ENCODE measurements at regions not wholly inside any gene's neighbourhood (a gene's known extent, or its start where the extent isn't known, plus 50 kb on each side); places are given as distances from the start of the nearest gene placed in this dataset.

- no peak for DNase-seq
- H3K36me3 ChIP-seq (replicated peaks; ENCODE audit: insufficient read depth, low read length), result no peaks in the 10 kb centered on the region
- H2AFZ ChIP-seq (ENCODE audit: low read length), result no peak overlapping the region
- no peak overlapping the region for H3K4me2 ChIP-seq (ENCODE audit: low read depth, low read length)
- H3F3A ChIP-seq (ENCODE audit: insufficient read depth, low read length), result no peaks in the 10 kb centered on the region
- no peak overlapping the region for H3K4me3 ChIP-seq (ENCODE audit: low read length)
- no peaks in the 10 kb centered on the region for H3K9me2 ChIP-seq (replicated peaks; ENCODE audit: insufficient read depth, low read length)
- H3K4me1 ChIP-seq (ENCODE audit: low read length), result no peaks in the 10 kb centered on the region
- no peak overlapping the region for H3K9ac ChIP-seq (ENCODE audit: low read length)
- TF ChIP-seq EZH2phosphoT487 (IDR thresholded peaks at IDR 0.05; ENCODE audit: low read length) (no peak), EZH2 (optimal IDR thresholded peaks at IDR 0.05; ENCODE audit: low read depth, low read length) (no peak)
- H3K79me2 ChIP-seq (ENCODE audit: low read length), result no peaks in the 10 kb centered on the region
- H3K9me3 ChIP-seq (replicated peaks; ENCODE audit: insufficient read depth, low read length), result no peaks in the 10 kb centered on the region
- H3K27ac ChIP-seq (ENCODE audit: low read length), result no peak overlapping the region
- H4K20me1 ChIP-seq (ENCODE audit: insufficient read depth, low read length), result no peaks in the 10 kb centered on the region
- H3K27me3 ChIP-seq (replicated peaks; ENCODE audit: insufficient read depth, low read length), result no peaks in the 10 kb centered on the region
Observed at GRCh38 chr6:127030836-127031235, 87.6 kb upstream of the RSPO3 start.

DNA sequence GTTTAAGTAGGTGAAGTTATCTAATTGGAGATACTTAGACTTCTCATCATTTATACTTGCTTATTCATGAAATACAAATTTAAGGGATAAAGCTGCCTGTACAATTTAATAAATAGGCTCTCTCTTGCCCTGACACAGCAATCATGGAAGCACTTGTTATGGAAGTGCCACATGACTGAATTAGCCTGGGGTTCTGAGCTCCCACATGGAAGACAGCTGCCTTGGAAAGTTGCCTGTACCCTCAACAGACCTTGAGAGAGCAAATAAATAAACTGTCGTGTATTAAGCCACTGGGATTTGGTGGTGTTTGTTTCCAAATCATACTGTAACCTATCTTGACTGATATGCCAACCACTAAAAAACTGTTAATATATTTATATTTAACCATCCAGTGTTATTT is 87.0 kb upstream of the RSPO3 start:
- TF ChIP-seq EZH2 (optimal IDR thresholded peaks at IDR 0.05; ENCODE audit: low read depth, low read length), result no peak
- TF ChIP-seq CTCF (IDR thresholded peaks at IDR 0.05; ENCODE audit: low read length), result no peak
- no peak for TF ChIP-seq EZH2phosphoT487 (IDR thresholded peaks at IDR 0.05; ENCODE audit: low read length)
- Histone ChIP-seq H3K27me3 (replicated peaks; ENCODE audit: insufficient read depth, low read length) (no peaks in the 10 kb centered on the region), H2AFZ (ENCODE audit: low read length) (no peak overlapping the region), H3K4me3 (ENCODE audit: low read length) (no peak overlapping the region), H4K20me1 (ENCODE audit: insufficient read depth, low read length) (no peaks in the 10 kb centered on the region), H3K9me3 (replicated peaks; ENCODE audit: insufficient read depth, low read length) (no peaks in the 10 kb centered on the region), H3K4me1 (ENCODE audit: low read length) (no peaks in the 10 kb centered on the region), H3K27ac (ENCODE audit: low read length) (no peak overlapping the region), H3K9ac (ENCODE audit: low read length) (no peak overlapping the region), H3K36me3 (replicated peaks; ENCODE audit: insufficient read depth, low read length) (no peaks in the 10 kb centered on the region), H3K9me2 (replicated peaks; ENCODE audit: insufficient read depth, low read length) (no peaks in the 10 kb centered on the region), H3K79me2 (ENCODE audit: low read length) (no peaks in the 10 kb centered on the region), H3F3A (ENCODE audit: insufficient read depth, low read length) (no peaks in the 10 kb centered on the region), H3K4me2 (ENCODE audit: low read depth, low read length) (no peak overlapping the region)
- DNase-seq, result no peak

DNA sequence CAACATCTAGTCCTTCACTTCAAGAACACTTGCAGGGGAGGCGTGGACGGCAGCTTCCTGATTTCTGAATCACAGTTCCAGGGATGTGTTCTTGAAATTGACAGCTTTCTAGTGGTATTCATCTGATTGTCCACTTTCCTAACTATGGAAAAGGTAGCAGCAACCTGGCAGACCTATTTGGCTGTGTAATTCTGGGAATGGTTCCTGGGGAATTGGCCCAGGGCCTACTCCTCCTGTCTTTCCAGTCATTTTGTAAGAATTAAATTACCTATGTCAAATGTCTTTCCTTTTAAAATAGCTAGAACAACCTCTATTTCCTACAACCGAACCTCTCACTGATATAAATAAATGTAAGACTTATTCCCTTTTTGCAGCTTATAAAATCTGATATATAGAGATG is 85.5 kb upstream of the RSPO3 start:
- no peaks in the 10 kb centered on the region for H3K79me2 ChIP-seq (ENCODE audit: low read length)
- no peak overlapping the region for H2AFZ ChIP-seq (ENCODE audit: low read length)
- H3K27ac ChIP-seq (ENCODE audit: low read length), result no peak overlapping the region
- H3K4me3 ChIP-seq (ENCODE audit: low read length), result no peak overlapping the region
- H3K9me2 ChIP-seq (replicated peaks; ENCODE audit: insufficient read depth, low read length), result no peaks in the 10 kb centered on the region
- H3K9ac ChIP-seq (ENCODE audit: low read length), result no peak overlapping the region
- H4K20me1 ChIP-seq (ENCODE audit: insufficient read depth, low read length), result no peaks in the 10 kb centered on the region
- no peaks in the 10 kb centered on the region for H3K4me1 ChIP-seq (ENCODE audit: low read length)
- no peak overlapping the region for H3K4me2 ChIP-seq (ENCODE audit: low read depth, low read length)
- no peaks in the 10 kb centered on the region for H3K9me3 ChIP-seq (replicated peaks; ENCODE audit: insufficient read depth, low read length)
- no peak for DNase-seq
- H3K36me3 ChIP-seq (replicated peaks; ENCODE audit: insufficient read depth, low read length), result no peaks in the 10 kb centered on the region
- no peaks in the 10 kb centered on the region for H3K27me3 ChIP-seq (replicated peaks; ENCODE audit: insufficient read depth, low read length)
- no peak for TF ChIP-seq EZH2 (optimal IDR thresholded peaks at IDR 0.05; ENCODE audit: low read depth, low read length)
- no peak for TF ChIP-seq EZH2phosphoT487 (IDR thresholded peaks at IDR 0.05; ENCODE audit: low read length)
- no peak for TF ChIP-seq CTCF (IDR thresholded peaks at IDR 0.05; ENCODE audit: low read length)
- H3F3A ChIP-seq (ENCODE audit: insufficient read depth, low read length), result no peaks in the 10 kb centered on the region

GRCh38 chr6:127051571-127052260 is 66.8 kb upstream of the RSPO3 start:
- Histone ChIP-seq H3K4me2 (ENCODE audit: low read depth, low read length) (no peak overlapping the region), H3K36me3 (replicated peaks; ENCODE audit: insufficient read depth, low read length) (no peaks in the 10 kb centered on the region), H3K9me3 (replicated peaks; ENCODE audit: insufficient read depth, low read length) (no peaks in the 10 kb centered on the region), H3F3A (ENCODE audit: insufficient read depth, low read length) (no peaks in the 10 kb centered on the region), H4K20me1 (ENCODE audit: insufficient read depth, low read length) (no peaks in the 10 kb centered on the region), H3K9ac (ENCODE audit: low read length) (no peak overlapping the region), H3K79me2 (ENCODE audit: low read length) (no peaks in the 10 kb centered on the region), H3K27ac (ENCODE audit: low read length) (no peak overlapping the region), H2AFZ (ENCODE audit: low read length) (no peak overlapping the region), H3K4me3 (ENCODE audit: low read length) (no peak overlapping the region), H3K9me2 (replicated peaks; ENCODE audit: insufficient read depth, low read length) (no peaks in the 10 kb centered on the region), H3K4me1 (ENCODE audit: low read length) (no peaks in the 10 kb centered on the region), H3K27me3 (replicated peaks; ENCODE audit: insufficient read depth, low read length) (no peaks in the 10 kb centered on the region)
- TF ChIP-seq EZH2phosphoT487 (IDR thresholded peaks at IDR 0.05; ENCODE audit: low read length) (no peak), CTCF (IDR thresholded peaks at IDR 0.05; ENCODE audit: low read length) (no peak), EZH2 (optimal IDR thresholded peaks at IDR 0.05; ENCODE audit: low read depth, low read length) (no peak)
- DNase-seq, result no peak
